GM23338 (cell line): ENCODE measurements at regions not wholly inside any gene's neighbourhood (a gene's known extent, or its start where the extent isn't known, plus 50 kb on each side); places are given as distances from the start of the nearest gene placed in this dataset.

Source experiments
- ATAC-seq: fragments of 200-7000 bp; cut with Tn5 transposase; 3 replicates; pipeline ENCODE4 v1.9.1; 2020
- DNase-seq: peaks from one replicate; pipeline ENCODE4 v3.0.0-alpha.2; 2015; ENCODE audit warnings: low spot score
- H2AFZ ChIP-seq: fragments of 200-600 bp; sonication (generic); 2 replicates; pipeline ENCODE4 v1.8.0; 2016; ENCODE audit warnings: antibody characterized with exemption, mild to moderate bottlenecking, moderate library complexity
- H3F3A ChIP-seq: fragments of 200-600 bp; sonication (generic); replicated peaks from 2 replicates; pipeline ENCODE4 v1.8.0; 2017; ENCODE audit warnings: antibody characterized with exemption, mixed run types, low read depth
- H3K27ac ChIP-seq: fragments of 200-600 bp; sonication (generic); 2 replicates; pipeline ENCODE4 v1.6.1; 2016; ENCODE audit warnings: low read depth
- H3K27me3 ChIP-seq: fragments of 200-600 bp; sonication (generic); 2 replicates; pipeline ENCODE4 v1.8.0; 2016; ENCODE audit warnings: mild to moderate bottlenecking, mixed run types, moderate library complexity; ENCODE audit not compliant: insufficient read depth
- H3K36me3 ChIP-seq: fragments of 200-600 bp; sonication (generic); 2 replicates; pipeline ENCODE4 v1.8.0; 2016; ENCODE audit warnings: mild to moderate bottlenecking; ENCODE audit not compliant: insufficient read depth
- H3K4me1 ChIP-seq: fragments of 200-600 bp; sonication (generic); 2 replicates; pipeline ENCODE4 v1.8.0; 2016; ENCODE audit warnings: mild to moderate bottlenecking, moderate library complexity; ENCODE audit not compliant: insufficient read depth
- H3K4me2 ChIP-seq: fragments of 200-600 bp; sonication (generic); 2 replicates; pipeline ENCODE4 v1.7.1; 2017; ENCODE audit warnings: mixed run types
- H3K4me3 ChIP-seq: fragments of 200-600 bp; sonication (generic); 2 replicates; pipeline ENCODE4 v1.6.1; 2016; ENCODE audit warnings: mixed run types
- H3K79me2 ChIP-seq: fragments of 200-600 bp; sonication (generic); replicated peaks from 2 replicates; pipeline ENCODE4 v1.8.0; 2017; ENCODE audit warnings: mild to moderate bottlenecking; ENCODE audit not compliant: insufficient read depth
- H3K9me2 ChIP-seq: fragments of 200-600 bp; sonication (generic); 2 replicates; pipeline ENCODE4 v1.8.0; 2017; ENCODE audit not compliant: insufficient read depth
- H4K20me1 ChIP-seq: fragments of 200-600 bp; sonication (generic); replicated peaks from 2 replicates; pipeline ENCODE4 v1.8.0; 2017; ENCODE audit warnings: mild to moderate bottlenecking; ENCODE audit not compliant: insufficient read depth
- H3K27ac Mint-ChIP-seq: 2 replicates; pipeline ENCODE4 v1.8.0; 2020; ENCODE audit warnings: inconsistent platforms, mild to moderate bottlenecking, moderate library complexity, mixed read lengths
- H3K27me3 Mint-ChIP-seq: 3 replicates; pipeline ENCODE4 v1.8.0; 2022; ENCODE audit warnings: low read depth, mild to moderate bottlenecking, moderate library complexity, mixed read lengths, inconsistent platforms; ENCODE audit not compliant: insufficient read depth, poor library complexity
- H3K36me3 Mint-ChIP-seq: 3 replicates; pipeline ENCODE4 v1.8.0; 2021; ENCODE audit warnings: low read depth, mild to moderate bottlenecking, inconsistent platforms, moderate library complexity, mixed read lengths
- H3K4me1 Mint-ChIP-seq: 3 replicates; pipeline ENCODE4 v1.8.0; 2020; ENCODE audit warnings: mild to moderate bottlenecking, inconsistent platforms, mixed read lengths
- H3K4me3 Mint-ChIP-seq: 3 replicates; pipeline ENCODE4 v1.8.0; 2021; ENCODE audit warnings: moderate library complexity, mild to moderate bottlenecking, inconsistent platforms, mixed read lengths
- H3K9me3 Mint-ChIP-seq: 3 replicates; pipeline ENCODE4 v1.8.0; 2020; ENCODE audit warnings: moderate library complexity, mild to moderate bottlenecking, inconsistent platforms, mixed read lengths
- CREB1 ChIP-seq: fragments of 250-450 bp; sonication (Bioruptor Pico); IDR thresholded peaks from 2 replicates; pipeline ENCODE4 v1.5.0; 2020; ENCODE audit warnings: low read depth, mild to moderate bottlenecking, moderate library complexity
- ETS1 ChIP-seq: IDR thresholded peaks from 2 replicates; pipeline ENCODE4 v1.6.1; 2016; ENCODE audit warnings: antibody characterized with exemption
- EZH2 ChIP-seq: fragments of 200-600 bp; sonication (generic); IDR thresholded peaks from one replicate; pipeline ENCODE4 v1.8.0; 2017; ENCODE audit warnings: antibody characterized with exemption, mild to moderate bottlenecking, low read depth; ENCODE audit not compliant: unreplicated experiment
- EZH2phosphoT487 ChIP-seq: fragments of 200-600 bp; sonication (generic); IDR thresholded peaks from one replicate; pipeline ENCODE4 v1.8.1; 2018; ENCODE audit warnings: antibody characterized with exemption; ENCODE audit not compliant: unreplicated experiment
- JUNB ChIP-seq: IDR thresholded peaks from one replicate; pipeline ENCODE4 v1.6.1; 2016; ENCODE audit warnings: antibody characterized with exemption; ENCODE audit not compliant: unreplicated experiment
- NANOG ChIP-seq: IDR thresholded peaks from 2 replicates; pipeline ENCODE4 v1.6.1; 2016; ENCODE audit warnings: antibody characterized with exemption, borderline replicate concordance
- POLR2AphosphoS5 ChIP-seq: IDR thresholded peaks from 2 replicates; pipeline ENCODE4 v1.6.1; 2016; ENCODE audit warnings: antibody characterized with exemption, low read depth
- REST ChIP-seq: IDR thresholded peaks from one replicate; pipeline ENCODE4 v1.6.1; 2018; ENCODE audit warnings: antibody characterized with exemption; ENCODE audit not compliant: unreplicated experiment
- STAT1 ChIP-seq: IDR thresholded peaks from one replicate; pipeline ENCODE4 v1.6.1; 2016; ENCODE audit warnings: antibody characterized with exemption; ENCODE audit not compliant: unreplicated experiment
- ZNF114 ChIP-seq: fragments of 250-450 bp; sonication (Bioruptor Pico); IDR thresholded peaks from 2 replicates; pipeline ENCODE4 v1.5.0; 2020; ENCODE audit warnings: mild to moderate bottlenecking, moderate library complexity
- ZNF331 ChIP-seq: fragments of 250-450 bp; sonication (Bioruptor Pico); IDR thresholded peaks from 2 replicates; pipeline ENCODE4 v1.5.0; 2020; ENCODE audit warnings: low read depth, mild to moderate bottlenecking, moderate library complexity
- ZNF462 ChIP-seq: fragments of 250-450 bp; sonication (Bioruptor Pico); IDR thresholded peaks from 2 replicates; pipeline ENCODE4 v1.5.0; 2020; ENCODE audit warnings: mild to moderate bottlenecking, moderate library complexity
- TF ChIP-seq, protein P1 (sequence below), 2 experiments: fragments of 200-600 bp in 1 of 2; sonication (generic) in 1 of 2; conservative IDR thresholded peaks; 2 replicates each; pipeline versions ENCODE4 v1.5.1 to v1.6.1; 2016 to 2017; ENCODE audit warnings: antibody characterized with exemption in 2 of 2, low read depth in 2 of 2, mild to moderate bottlenecking in 2 of 2, moderate library complexity in 1 of 2

DNA sequence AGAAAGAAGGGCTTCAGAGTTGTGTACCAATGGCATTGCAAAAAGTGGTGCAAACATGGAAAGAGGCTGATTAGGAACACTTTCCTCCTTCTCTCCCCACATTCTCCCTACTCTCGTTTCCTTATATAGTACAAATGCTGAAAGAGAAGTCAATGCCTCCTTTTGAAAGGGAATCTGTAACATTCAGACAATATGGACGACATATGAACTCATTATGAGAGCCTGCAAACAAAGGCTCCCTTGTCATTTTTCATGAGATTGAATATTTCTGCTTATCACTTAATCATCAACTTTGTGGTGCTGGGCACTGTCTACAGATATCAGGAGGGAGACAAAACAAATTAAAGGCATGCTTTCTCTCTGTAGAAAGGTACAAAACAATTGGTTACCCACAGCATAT is 437.1 kb upstream of the PHF14 start:
- Histone ChIP-seq H3K36me3 (no peaks in the 10 kb centered on the region), H2AFZ (no peak overlapping the region), H3K27ac (no peak overlapping the region), H3K4me2 (no peak overlapping the region), H3F3A (no peaks in the 10 kb centered on the region), H3K79me2 (no peaks in the 10 kb centered on the region), H3K9me2 (no peaks in the 10 kb centered on the region), H3K4me1 (no peaks in the 10 kb centered on the region), H3K4me3 (no peak overlapping the region), H4K20me1 (no peaks in the 10 kb centered on the region), H3K27me3 (no peaks in the 10 kb centered on the region)
- Mint-ChIP-seq H3K36me3 (peaks cover 10% of the 10 kb centered on the region), H3K9me3 (peaks cover 24% of the 10 kb centered on the region), H3K27me3 (no peaks in the 10 kb centered on the region), H3K27ac (no peak overlapping the region), H3K4me3 (no peak overlapping the region), H3K4me1 (no peaks in the 10 kb centered on the region)
- ATAC-seq (no peak), DNase-seq (no peak)
- TF ChIP-seq REST (no peak), CREB1 (no peak), EZH2 (no peak), NANOG (no peak), POLR2AphosphoS5 (no peak), ZNF114 (CRISPR knock-in tag) (no peak), STAT1 (no peak), EZH2phosphoT487 (no peak), ETS1 (no peak), ZNF331 (CRISPR knock-in tag) (no peak), JUNB (no peak), ZNF462 (CRISPR knock-in tag) (no peak)
- TF ChIP-seq, protein P1, sequence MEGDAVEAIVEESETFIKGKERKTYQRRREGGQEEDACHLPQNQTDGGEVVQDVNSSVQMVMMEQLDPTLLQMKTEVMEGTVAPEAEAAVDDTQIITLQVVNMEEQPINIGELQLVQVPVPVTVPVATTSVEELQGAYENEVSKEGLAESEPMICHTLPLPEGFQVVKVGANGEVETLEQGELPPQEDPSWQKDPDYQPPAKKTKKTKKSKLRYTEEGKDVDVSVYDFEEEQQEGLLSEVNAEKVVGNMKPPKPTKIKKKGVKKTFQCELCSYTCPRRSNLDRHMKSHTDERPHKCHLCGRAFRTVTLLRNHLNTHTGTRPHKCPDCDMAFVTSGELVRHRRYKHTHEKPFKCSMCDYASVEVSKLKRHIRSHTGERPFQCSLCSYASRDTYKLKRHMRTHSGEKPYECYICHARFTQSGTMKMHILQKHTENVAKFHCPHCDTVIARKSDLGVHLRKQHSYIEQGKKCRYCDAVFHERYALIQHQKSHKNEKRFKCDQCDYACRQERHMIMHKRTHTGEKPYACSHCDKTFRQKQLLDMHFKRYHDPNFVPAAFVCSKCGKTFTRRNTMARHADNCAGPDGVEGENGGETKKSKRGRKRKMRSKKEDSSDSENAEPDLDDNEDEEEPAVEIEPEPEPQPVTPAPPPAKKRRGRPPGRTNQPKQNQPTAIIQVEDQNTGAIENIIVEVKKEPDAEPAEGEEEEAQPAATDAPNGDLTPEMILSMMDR (conservative IDR thresholded peaks at IDR 0.05; ENCODE audit: low read depth in 2 of 2), result no peak
